GM13977 (cell line): ENCODE measurements at regions not wholly inside any gene's neighbourhood (a gene's known extent, or its start where the extent isn't known, plus 50 kb on each side); places are given as distances from the start of the nearest gene placed in this dataset.

Experiments used
- DNase-seq: peaks from one replicate; pipeline ENCODE4 v3.0.0; 2012; ENCODE audit warnings: low spot score
- CTCF ChIP-seq: IDR thresholded peaks from 2 replicates; pipeline ENCODE4 v1.5.1; 2012; ENCODE audit warnings: mild to moderate bottlenecking, control low read depth; ENCODE audit not compliant: insufficient read depth; ENCODE audit errors: extremely low read depth, missing control alignments
- in situ Hi-C: fragments of 300-500 bp; cut with MboI; formaldehyde crosslinking; loops from one replicate; pipeline ENCODE4 v1.12.0; 2022; ENCODE audit warnings: low sequenced_read_pairs, low pct_unique_long_range_greater_than_20kb, mixed read lengths, inconsistent platforms; ENCODE audit not compliant: unreplicated experiment

GRCh38 chr1:5740865-5741860 is 251.1 kb downstream of the NPHP4 start:
- no peak for DNase-seq
- in situ Hi-C loops: loop anchor here (25.0 kb wide), 1 partner anchor 1829 kb away; the partner anchor contains the start of gene C1orf174
- TF ChIP-seq CTCF: no peak

GRCh38 chr1:5740450-5740849 is 251.8 kb downstream of the NPHP4 start:
- no peak for TF ChIP-seq CTCF
- in situ Hi-C loops: loop anchor here (25.0 kb wide), 1 partner anchor 1828 kb away; the partner anchor contains the start of gene C1orf174
- no peak for DNase-seq

GRCh38 chr1:5739561-5740078 is 252.6 kb downstream of the NPHP4 start:
- TF ChIP-seq CTCF: no peak
- DNase-seq: no peak
- in situ Hi-C loops: loop anchor here (25.0 kb wide), 1 partner anchor 1827 kb away; the partner anchor contains the start of gene C1orf174

- no peak for TF ChIP-seq CTCF
- in situ Hi-C loops: loop anchor here (25.0 kb wide), 1 partner anchor 1827 kb away; the partner anchor contains the start of gene C1orf174
- DNase-seq: no peak
Observed at GRCh38 chr1:5738911-5739462, 253.2 kb downstream of the NPHP4 start.

GRCh38 chr1:5737081-5737480 is 255.1 kb downstream of the NPHP4 start:
- DNase-seq: no peak
- no peak for TF ChIP-seq CTCF
- in situ Hi-C loops: loop anchor here (25.0 kb wide), 1 partner anchor 1825 kb away; the partner anchor contains the start of gene C1orf174

- no peak for TF ChIP-seq CTCF
- in situ Hi-C loops: loop anchor here (25.0 kb wide), 1 partner anchor 1823 kb away; the partner anchor contains the start of gene C1orf174
- no peak for DNase-seq
Observed at GRCh38 chr1:5734996-5735395, 257.2 kb downstream of the NPHP4 start.
